ENCODE measurements at regions not wholly inside any gene's neighbourhood (a gene's known extent, or its start where the extent isn't known, plus 50 kb on each side); places are given as distances from the start of the nearest gene placed in this dataset.

GRCh38 chr3:22383285-22383684, 632.3 kb upstream of the ZNF385D start:
- no peak for TF ChIP-seq CTCF (IDR thresholded peaks at IDR 0.05)
- TF ChIP-seq POLR2AphosphoS5 (IDR thresholded peaks at IDR 0.05): no peak
